CD4-positive, alpha-beta T cell (primary cell): ENCODE measurements at regions not wholly inside any gene's neighbourhood (a gene's known extent, or its start where the extent isn't known, plus 50 kb on each side); places are given as distances from the start of the nearest gene placed in this dataset.

Experiments
- ATAC-seq: fragments of 200-7000 bp; cut with Tn5 transposase; one replicate; pipeline ENCODE4 v1.10.0; 2022; ENCODE audit warnings: mild to moderate bottlenecking; ENCODE audit not compliant: poor library complexity
- CTCF ChIA-PET: fragments of 350-600 bp; sonication (Branson Sonifier 250); formaldehyde crosslinking; loops from one replicate; lab custom pipeline; 2021; ENCODE audit warnings: antibody characterized with exemption, inconsistent platforms; lab: Charles Lee
- POLR2A ChIA-PET: fragments of 350-600 bp; sonication (Branson Sonifier 250); formaldehyde crosslinking; loops from one replicate; lab custom pipeline; 2021; ENCODE audit warnings: antibody characterized with exemption, inconsistent platforms; lab: Charles Lee
- DNase-seq, 14 experiments: peaks; one replicate each; pipeline ENCODE4 v3.0.0-alpha.2; 2013 to 2020; ENCODE audit warnings: mixed read lengths in 2 of 14
- H3K27ac ChIP-seq, 2 donors: one replicate each; pipeline versions ENCODE4 v1.5.1 to v1.7.0; 2013; ENCODE audit warnings: low read length in 2 of 2, low read depth in 1 of 2, mild to moderate bottlenecking in 1 of 2
- H3K27me3 ChIP-seq, 2 experiments: 1 replicate in 1 of 2; 2 replicates in 1 of 2; pipeline versions ENCODE4 v1.6.1 to v1.7.0; 2013; ENCODE audit warnings: low read length in 2 of 2, control low read depth in 1 of 2, mild to moderate bottlenecking in 1 of 2, moderate library complexity in 1 of 2; ENCODE audit not compliant: insufficient read depth in 2 of 2, control insufficient read depth in 1 of 2
- H3K36me3 ChIP-seq: one replicate; pipeline ENCODE4 v1.6.1; 2013; ENCODE audit warnings: low read length, control low read depth; ENCODE audit not compliant: insufficient read depth
- H3K4me1 ChIP-seq: one replicate; pipeline ENCODE4 v1.6.1; 2013; ENCODE audit warnings: low read length, control low read depth; ENCODE audit not compliant: insufficient read depth
- H3K4me3 ChIP-seq: one replicate; pipeline ENCODE4 v1.5.1; 2013; ENCODE audit warnings: mild to moderate bottlenecking, low read length, moderate library complexity
- H3K9me3 ChIP-seq, 2 experiments: 1 replicate in 1 of 2; 2 replicates in 1 of 2; pipeline versions ENCODE4 v1.6.1 to v1.7.0; 2013; ENCODE audit warnings: low read length in 2 of 2, mild to moderate bottlenecking in 2 of 2, control low read depth in 1 of 2, moderate library complexity in 1 of 2; ENCODE audit not compliant: control insufficient read depth in 1 of 2, insufficient read depth in 1 of 2
- H3K27ac Mint-ChIP-seq: one replicate; pipeline ENCODE4 v1.8.0; 2020; ENCODE audit warnings: mixed read lengths
- H3K27me3 Mint-ChIP-seq: one replicate; pipeline ENCODE4 v1.8.0; 2021; ENCODE audit warnings: mixed read lengths
- H3K36me3 Mint-ChIP-seq: one replicate; pipeline ENCODE4 v1.8.0; 2021; ENCODE audit warnings: low read depth, mixed read lengths
- H3K4me1 Mint-ChIP-seq: one replicate; pipeline ENCODE4 v1.8.0; 2021; ENCODE audit warnings: low read depth, mixed read lengths
- H3K4me3 Mint-ChIP-seq: one replicate; pipeline ENCODE4 v1.8.0; 2020; ENCODE audit warnings: mild to moderate bottlenecking, mixed read lengths
- H3K9me3 Mint-ChIP-seq: one replicate; pipeline ENCODE4 v1.8.0; 2020; ENCODE audit warnings: mixed read lengths
- intact Hi-C, 2 experiments: fragments of 100-400 bp; cut with DNase I in 1 of 2; cut with micrococcal nuclease in 1 of 2; formaldehyde crosslinking; loops; one replicate each; pipeline versions ENCODE4 v1.15.1 to v1.9.0; 2023 to 2025; cut with DNase I, micrococcal nuclease
- TF ChIP-seq, protein P1 (sequence below): fragments of 200-600 bp; IDR thresholded peaks from one replicate; pipeline ENCODE4 v1.8.0; 2022; ENCODE audit warnings: antibody characterized with exemption, mild to moderate bottlenecking

GRCh38 chr11:70517203-70517602, 118.9 kb downstream of the CTTN start:
- H3K27me3 Mint-ChIP-seq = peaks cover 24% of the 10 kb centered on the region
- H3K36me3 ChIP-seq = no peaks in the 10 kb centered on the region
- TF ChIP-seq, protein P1, sequence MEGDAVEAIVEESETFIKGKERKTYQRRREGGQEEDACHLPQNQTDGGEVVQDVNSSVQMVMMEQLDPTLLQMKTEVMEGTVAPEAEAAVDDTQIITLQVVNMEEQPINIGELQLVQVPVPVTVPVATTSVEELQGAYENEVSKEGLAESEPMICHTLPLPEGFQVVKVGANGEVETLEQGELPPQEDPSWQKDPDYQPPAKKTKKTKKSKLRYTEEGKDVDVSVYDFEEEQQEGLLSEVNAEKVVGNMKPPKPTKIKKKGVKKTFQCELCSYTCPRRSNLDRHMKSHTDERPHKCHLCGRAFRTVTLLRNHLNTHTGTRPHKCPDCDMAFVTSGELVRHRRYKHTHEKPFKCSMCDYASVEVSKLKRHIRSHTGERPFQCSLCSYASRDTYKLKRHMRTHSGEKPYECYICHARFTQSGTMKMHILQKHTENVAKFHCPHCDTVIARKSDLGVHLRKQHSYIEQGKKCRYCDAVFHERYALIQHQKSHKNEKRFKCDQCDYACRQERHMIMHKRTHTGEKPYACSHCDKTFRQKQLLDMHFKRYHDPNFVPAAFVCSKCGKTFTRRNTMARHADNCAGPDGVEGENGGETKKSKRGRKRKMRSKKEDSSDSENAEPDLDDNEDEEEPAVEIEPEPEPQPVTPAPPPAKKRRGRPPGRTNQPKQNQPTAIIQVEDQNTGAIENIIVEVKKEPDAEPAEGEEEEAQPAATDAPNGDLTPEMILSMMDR = no peak
- CTCF ChIA-PET = no interaction called here
- peaks cover 5 to 6% of the 10 kb centered on the region in 2 experiments for H3K27me3 ChIP-seq
- H3K9me3 Mint-ChIP-seq = peaks cover 16% of the 10 kb centered on the region
- DNase-seq (no peak), ATAC-seq (no peak)
- H3K27ac Mint-ChIP-seq = no peak overlapping the region
- H3K4me3 ChIP-seq = no peak overlapping the region
- no peaks in the 10 kb centered on the region for H3K36me3 Mint-ChIP-seq
- H3K4me1 ChIP-seq = no peaks in the 10 kb centered on the region
- no peak overlapping the region for H3K4me3 Mint-ChIP-seq
- no peak overlapping the region for H3K27ac ChIP-seq
- H3K9me3 ChIP-seq = peaks cover 0 to 15% of the 10 kb centered on the region in 2 experiments
- intact Hi-C loops = no loop called here
- no peaks in the 10 kb centered on the region for H3K4me1 Mint-ChIP-seq
- POLR2A ChIA-PET = no interaction called here

GRCh38 chr11:70517988-70518907, 119.9 kb downstream of the CTTN start:
- Histone ChIP-seq H3K4me1 (no peaks in the 10 kb centered on the region), H3K27me3 (peaks cover 5 to 9% of the 10 kb centered on the region in 2 experiments), H3K4me3 (no peak overlapping the region), H3K9me3 (peaks cover 0 to 5% of the 10 kb centered on the region in 2 experiments), H3K27ac (no peak overlapping the region), H3K36me3 (no peaks in the 10 kb centered on the region)
- ATAC-seq = no peak
- intact Hi-C loops = no loop called here
- Mint-ChIP-seq H3K4me1 (no peaks in the 10 kb centered on the region), H3K9me3 (peaks cover 6% of the 10 kb centered on the region), H3K36me3 (no peaks in the 10 kb centered on the region), H3K4me3 (no peak overlapping the region), H3K27ac (no peak overlapping the region), H3K27me3 (peaks cover 23% of the 10 kb centered on the region)
- CTCF ChIA-PET = no interaction called here
- POLR2A ChIA-PET = no interaction called here
- no peak for DNase-seq
- TF ChIP-seq, protein P1 = no peak

GRCh38 chr11:70519117-70519516, 120.8 kb downstream of the CTTN start:
- Histone ChIP-seq H3K9me3 (no peaks in the 10 kb centered on the region), H3K4me1 (no peaks in the 10 kb centered on the region), H3K4me3 (no peak overlapping the region), H3K27me3 (peaks cover 5 to 12% of the 10 kb centered on the region in 2 experiments), H3K36me3 (no peaks in the 10 kb centered on the region), H3K27ac (no peak overlapping the region)
- DNase-seq (no peak), ATAC-seq (no peak)
- H3K4me3 Mint-ChIP-seq = no peak overlapping the region
- ChIA-PET CTCF (no interaction called here), POLR2A (no interaction called here)
- H3K27me3 Mint-ChIP-seq = peaks cover 29% of the 10 kb centered on the region
- no peaks in the 10 kb centered on the region for H3K4me1 Mint-ChIP-seq
- no peaks in the 10 kb centered on the region for H3K36me3 Mint-ChIP-seq
- H3K27ac Mint-ChIP-seq = no peak overlapping the region
- H3K9me3 Mint-ChIP-seq = peaks cover 2% of the 10 kb centered on the region
- TF ChIP-seq, protein P1 = no peak
- intact Hi-C loops = no loop called here
